Renal cortical epithelial cell (primary cell): ENCODE measurements at regions not wholly inside any gene's neighbourhood (a gene's known extent, or its start where the extent isn't known, plus 50 kb on each side); places are given as distances from the start of the nearest gene placed in this dataset.
"Not testable (repeated sequence)": the region's sequence is repeated elsewhere in the genome, so short reads cannot be mapped to it uniquely, and the experiment has no call there.

Experiments
- DNase-seq: peaks from one replicate; pipeline ENCODE4 v3.0.0-alpha.2; 2011; ENCODE audit warnings: low read depth

GRCh38 chr21:14683063-14683462 is 136.9 kb upstream of the SAMSN1 start:
- no peak for DNase-seq

DNA sequence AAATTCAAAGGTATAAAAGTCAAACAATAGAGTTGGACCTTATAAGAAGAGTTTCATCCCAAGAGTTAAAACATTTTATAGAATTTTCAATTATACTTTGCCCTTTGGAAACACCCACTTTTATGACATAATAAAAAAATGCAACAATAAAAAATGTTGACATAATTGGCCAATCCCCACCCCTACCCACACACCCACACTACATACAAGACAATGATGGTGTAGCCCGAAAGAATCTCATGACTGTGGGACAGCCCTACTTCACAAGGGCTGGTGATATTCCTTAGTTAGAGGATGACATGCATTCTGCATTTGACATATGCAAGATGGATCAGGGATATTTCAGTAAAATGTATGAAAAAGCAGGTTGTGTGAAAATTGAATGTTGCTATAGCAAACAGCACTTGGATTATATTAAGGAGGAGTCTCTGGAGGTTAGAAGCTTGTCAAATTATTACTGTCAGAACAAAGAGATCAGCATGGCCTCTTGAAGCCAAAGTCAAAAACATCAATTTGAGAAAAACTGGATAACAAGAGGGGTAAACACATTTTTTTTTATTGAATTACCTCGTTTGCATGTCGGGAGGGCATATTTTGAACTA is 133.0 kb upstream of the SAMSN1 start:
- DNase-seq, result no peak

- DNase-seq, result no peak
Measured at GRCh38 chr21:14677639-14678179, 131.6 kb upstream of the SAMSN1 start.

DNA sequence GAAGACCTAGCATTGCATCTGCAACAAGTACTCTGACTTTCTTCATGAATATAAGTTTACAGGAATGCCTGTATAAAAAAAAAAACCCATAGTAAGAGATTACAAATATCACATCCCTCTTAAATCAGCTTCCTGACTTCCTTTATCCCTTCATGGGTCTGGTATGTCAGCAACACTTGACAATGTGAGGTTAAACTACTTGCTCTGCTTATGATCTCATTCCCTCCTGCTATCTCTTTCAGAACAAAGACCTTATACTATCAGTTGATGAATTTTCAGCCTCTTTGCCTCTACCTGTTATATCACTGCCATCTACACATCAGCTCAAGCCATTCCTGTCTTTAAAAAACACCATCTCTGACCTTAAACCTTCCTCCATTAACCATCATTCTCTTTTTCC is 130.9 kb upstream of the SAMSN1 start:
- no peak for DNase-seq

GRCh38 chr21:14675774-14676530 is 129.8 kb upstream of the SAMSN1 start:
- peak; percentile 17 for DNase-seq

GRCh38 chr21:14673649-14674048 is 127.5 kb upstream of the SAMSN1 start:
- DNase-seq, result no peak

- DNase-seq, result no peak
Measured at GRCh38 chr21:14672466-14672865, 126.4 kb upstream of the SAMSN1 start.

GRCh38 chr21:14670409-14670808 is 124.3 kb upstream of the SAMSN1 start:
- DNase-seq, result no peak

DNA sequence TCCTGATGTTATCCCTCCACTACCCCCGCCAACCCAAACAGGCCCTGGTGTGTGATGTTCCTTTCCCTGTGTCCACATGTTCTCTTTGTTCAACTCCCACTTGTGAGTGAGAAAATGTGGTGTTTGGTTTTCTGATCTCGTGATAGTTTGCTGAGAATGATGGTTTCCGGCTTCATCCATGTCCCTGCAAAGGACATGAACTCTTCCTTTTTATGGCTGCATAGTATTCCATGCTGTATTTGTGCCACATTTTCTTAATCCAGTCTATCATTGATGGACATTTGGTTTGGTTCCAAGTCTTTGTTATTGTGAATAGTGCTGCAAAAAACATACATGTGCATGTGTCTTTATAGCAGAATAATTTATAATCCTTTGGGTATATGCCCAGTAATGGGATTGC is 123.0 kb upstream of the SAMSN1 start:
- not testable (repeated sequence) for DNase-seq

DNA sequence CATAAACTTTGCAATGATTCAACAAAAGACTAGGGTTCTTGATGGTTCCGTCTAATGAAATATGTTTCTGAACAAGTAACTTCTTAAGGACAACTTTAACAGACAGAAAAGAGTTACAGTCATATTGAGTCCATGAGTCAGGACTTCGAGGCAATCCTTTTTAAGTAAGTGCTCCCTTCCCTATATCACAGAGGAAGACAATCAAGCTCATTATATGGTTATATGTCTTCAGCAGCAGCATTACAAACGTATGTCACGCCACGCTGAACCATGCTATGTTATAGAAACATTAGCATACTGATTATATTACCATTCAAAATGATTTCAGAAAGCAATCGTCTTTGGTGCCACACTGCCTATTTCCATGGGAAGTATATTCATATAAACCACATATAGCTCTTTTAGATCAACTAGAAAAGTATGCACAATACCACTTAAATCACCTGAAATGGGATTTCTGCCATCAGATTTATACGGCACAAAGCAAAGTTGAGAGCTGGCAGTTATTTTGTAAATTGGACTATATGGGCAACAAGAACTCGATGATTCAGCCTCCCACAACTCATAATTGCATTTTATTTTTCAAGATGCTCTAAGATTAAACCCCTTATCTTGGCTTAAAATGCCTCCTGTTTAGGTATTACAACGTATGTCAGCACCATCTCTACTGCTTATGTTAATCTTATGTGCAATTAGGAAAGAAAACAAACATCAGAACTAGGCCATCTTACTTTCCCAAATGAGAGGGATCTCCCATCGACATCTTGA is 111.3 kb upstream of the SAMSN1 start:
- DNase-seq, result no peak

- no peak for DNase-seq
Measured at GRCh38 chr21:14646893-14647292, 100.8 kb upstream of the SAMSN1 start.

- DNase-seq, result no peak
Measured at GRCh38 chr21:14645702-14646101, 99.6 kb upstream of the SAMSN1 start.

- DNase-seq, result no peak
Measured at GRCh38 chr21:14632359-14632758, 86.2 kb upstream of the SAMSN1 start.

DNA sequence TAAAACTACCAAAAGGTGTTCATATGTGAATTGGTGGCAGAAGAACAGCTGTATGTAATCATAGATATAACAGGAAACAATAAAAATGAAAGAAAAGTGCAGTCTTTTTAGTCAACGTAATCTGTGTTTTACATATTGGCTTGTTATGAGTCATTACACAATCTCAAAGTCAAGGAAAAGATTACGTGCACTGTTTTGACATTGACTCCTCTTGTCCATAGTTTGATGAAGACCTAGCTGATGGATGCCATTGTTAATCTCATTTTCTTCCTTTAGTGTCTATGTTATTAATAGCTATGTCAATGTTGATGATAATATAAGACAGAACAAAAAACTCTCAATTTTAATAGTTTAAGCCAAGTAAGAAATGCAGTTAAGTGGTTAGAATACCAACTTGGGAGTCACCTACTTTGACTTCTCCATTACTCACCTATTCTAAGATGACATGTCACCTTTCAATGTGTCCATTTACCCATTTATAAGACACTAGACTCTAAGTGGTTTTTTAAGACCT is 84.5 kb upstream of the SAMSN1 start:
- no peak for DNase-seq

DNA sequence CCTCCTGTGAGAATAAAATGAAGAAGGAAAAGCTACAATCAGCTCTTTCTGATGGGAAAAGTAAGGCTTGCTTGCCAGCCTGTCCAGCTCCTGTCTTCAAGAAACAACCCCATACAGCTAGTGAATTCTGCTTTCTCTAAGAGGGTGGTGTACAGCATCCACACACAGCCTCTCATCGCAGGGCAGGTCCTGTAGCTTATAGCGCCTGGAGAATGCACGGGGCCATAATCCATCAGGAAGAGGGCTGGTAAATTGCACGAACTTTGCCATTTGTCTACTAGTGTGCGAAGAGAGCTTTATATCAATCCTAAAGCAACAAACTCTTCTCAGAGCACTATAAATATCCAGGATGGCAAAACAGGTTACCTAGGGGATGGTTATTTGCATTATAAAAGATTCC is 83.3 kb upstream of the SAMSN1 start:
- no peak for DNase-seq

DNA sequence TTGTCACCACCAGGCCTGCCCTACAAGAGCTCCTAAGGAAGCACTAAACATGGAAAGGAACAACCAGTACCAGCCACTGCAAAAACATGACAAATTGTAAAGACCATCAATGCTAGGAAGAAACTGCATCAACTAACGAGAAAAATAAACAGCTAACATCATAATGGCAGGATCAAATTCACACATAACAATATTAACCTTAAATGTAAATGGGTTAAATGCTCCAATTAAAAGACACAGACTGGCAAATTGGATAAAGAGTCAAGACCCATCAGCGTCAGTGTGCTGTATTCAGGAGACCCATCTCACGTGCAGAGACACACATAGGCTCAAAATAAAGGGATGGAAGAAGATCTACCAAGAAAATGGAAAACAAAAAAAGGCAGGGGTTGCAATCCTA is 77.0 kb upstream of the SAMSN1 start:
- DNase-seq, result not testable (repeated sequence)

- DNase-seq, result no peak
Measured at GRCh38 chr21:14620152-14620551, 74.0 kb upstream of the SAMSN1 start.

DNA sequence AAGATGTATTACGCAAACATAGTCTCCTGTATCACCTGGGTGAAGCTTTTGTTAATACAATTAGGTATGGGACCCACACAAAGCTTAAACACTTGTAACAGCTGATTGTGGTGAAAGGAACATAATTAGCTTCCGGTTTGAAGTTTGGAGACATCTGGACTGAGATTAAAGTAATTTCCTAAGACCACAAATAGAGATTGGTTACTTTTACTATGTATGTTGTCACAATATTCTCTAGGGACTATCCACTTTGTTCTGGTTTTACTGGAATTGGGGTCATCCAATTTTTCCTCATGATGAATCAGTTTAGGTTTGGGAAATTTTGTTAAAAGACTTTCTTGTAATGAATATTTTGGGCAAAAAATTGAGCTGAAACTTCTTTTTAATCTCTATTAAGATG is 71.8 kb upstream of the SAMSN1 start:
- DNase-seq, result no peak

DNA sequence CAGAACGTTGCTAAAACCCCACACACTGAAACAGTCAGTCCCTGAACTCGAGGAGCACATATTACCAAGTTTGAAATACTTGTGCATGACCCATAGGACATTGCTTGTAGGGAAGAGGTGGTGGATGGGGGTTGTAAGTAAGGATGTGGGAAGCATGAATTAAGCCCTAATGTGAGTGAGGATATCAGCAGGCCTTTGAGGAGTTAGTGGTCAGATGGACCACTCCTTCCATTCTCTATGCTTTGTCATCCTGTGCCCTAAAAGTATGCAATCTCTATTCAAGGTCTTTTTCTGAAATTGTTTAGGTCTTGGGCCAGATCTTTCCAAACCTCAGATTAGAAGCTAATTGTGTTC is 70.9 kb upstream of the SAMSN1 start:
- no peak for DNase-seq

GRCh38 chr21:14616380-14617039 is 70.4 kb upstream of the SAMSN1 start:
- DNase-seq, result peak; percentile 31

DNA sequence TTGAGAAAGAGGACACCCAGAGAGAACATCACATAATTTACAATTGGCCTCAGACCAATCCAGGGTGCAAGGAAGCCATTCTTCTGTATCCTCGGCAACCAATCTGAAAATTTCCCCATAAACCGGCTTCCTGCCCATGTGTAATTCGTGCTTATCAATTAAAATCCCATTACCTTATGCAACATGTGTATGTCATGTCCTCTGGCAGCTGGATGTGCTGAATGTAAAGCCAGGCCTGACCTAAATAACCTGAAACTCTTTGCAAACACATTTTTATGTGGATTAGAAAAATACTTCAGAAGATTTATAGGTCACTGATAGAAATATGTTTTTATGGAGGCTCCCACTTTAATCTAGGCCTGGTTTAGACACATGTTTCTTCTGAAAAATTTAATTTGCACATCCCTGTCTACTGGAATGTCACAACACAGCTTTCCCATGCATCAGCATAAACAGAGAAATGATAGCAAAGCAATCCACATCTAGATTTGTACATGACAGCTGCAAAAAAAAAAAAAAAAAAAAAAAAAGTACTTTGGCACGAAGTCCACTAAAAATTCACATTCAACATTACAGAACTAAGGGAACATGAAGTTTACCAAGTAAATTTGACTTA is 69.4 kb upstream of the SAMSN1 start:
- DNase-seq, result no peak

GRCh38 chr21:14614287-14614686 is 68.2 kb upstream of the SAMSN1 start:
- no peak for DNase-seq
